Stomach (tissue), 4 donors: ENCODE measurements at regions not wholly inside any gene's neighbourhood (a gene's known extent, or its start where the extent isn't known, plus 50 kb on each side); places are given as distances from the start of the nearest gene placed in this dataset.

Experiments used
- CTCF ChIP-seq, 7 experiments: fragments of 450-650 bp in 4 of 7; fragments of 200-600 bp in 3 of 7; sonication (generic) in 3 of 7; IDR thresholded peaks; one replicate each; pipeline ENCODE4 v1.5.1; 2016 to 2019; ENCODE audit warnings: antibody characterized with exemption in 7 of 7, control low read depth in 2 of 7, mild to moderate bottlenecking in 1 of 7
- EP300 ChIP-seq: sonication (generic); formaldehyde crosslinking; IDR thresholded peaks from one replicate; pipeline ENCODE4 v1.6.1; 2017; ENCODE audit warnings: antibody characterized with exemption
- POLR2A ChIP-seq, 4 donors: fragments of 450-650 bp; IDR thresholded peaks; one replicate each; pipeline ENCODE4 v1.6.1; 2016; ENCODE audit warnings: antibody characterized with exemption in 4 of 4, control low read depth in 2 of 4, mild to moderate bottlenecking in 1 of 4, moderate library complexity in 1 of 4
- POLR2AphosphoS5 ChIP-seq, 3 donors: sonication (generic); formaldehyde crosslinking; IDR thresholded peaks; one replicate each; pipeline ENCODE4 v1.6.1; 2016; ENCODE audit warnings: antibody characterized with exemption in 3 of 3

- TF ChIP-seq POLR2A (IDR thresholded peaks at IDR 0.05), result no peak
- TF ChIP-seq CTCF (IDR thresholded peaks at IDR 0.05), result no peak
- no peak for TF ChIP-seq POLR2AphosphoS5 (IDR thresholded peaks at IDR 0.05)
- no peak for TF ChIP-seq EP300
Observed at GRCh38 chr21:22211943-22212342, 1213.7 kb downstream of the NCAM2 start.
